ENCODE measurements at regions not wholly inside any gene's neighbourhood (a gene's known extent, or its start where the extent isn't known, plus 50 kb on each side); places are given as distances from the start of the nearest gene placed in this dataset.

- Histone ChIP-seq H3K4me3 (ENCODE audit: low read length) (no peak overlapping the region), H3K9me2 (ENCODE audit: insufficient read depth, low read length) (no peaks in the 10 kb centered on the region)
- TF ChIP-seq TAF1 (IDR thresholded peaks at IDR 0.05; ENCODE audit: low read depth) (no peak), REST (IDR thresholded peaks at IDR 0.05; ENCODE audit: borderline replicate concordance) (no peak), EZH2 (IDR thresholded peaks at IDR 0.05; ENCODE audit: borderline replicate concordance, insufficient read depth, low read length, poor library complexity, severe bottlenecking) (no peak), MXI1 (conservative IDR thresholded peaks at IDR 0.05; ENCODE audit: poor library complexity, severe bottlenecking) (no peak), POLR2AphosphoS5 (IDR thresholded peaks at IDR 0.05) (no peak), RAD21 (conservative IDR thresholded peaks at IDR 0.05) (no peak), EP300 (conservative IDR thresholded peaks at IDR 0.05; ENCODE audit: poor library complexity, severe bottlenecking) (no peak), SMC3 (conservative IDR thresholded peaks at IDR 0.05; ENCODE audit: poor library complexity) (no peak)
- TF ChIP-seq, protein P1, sequence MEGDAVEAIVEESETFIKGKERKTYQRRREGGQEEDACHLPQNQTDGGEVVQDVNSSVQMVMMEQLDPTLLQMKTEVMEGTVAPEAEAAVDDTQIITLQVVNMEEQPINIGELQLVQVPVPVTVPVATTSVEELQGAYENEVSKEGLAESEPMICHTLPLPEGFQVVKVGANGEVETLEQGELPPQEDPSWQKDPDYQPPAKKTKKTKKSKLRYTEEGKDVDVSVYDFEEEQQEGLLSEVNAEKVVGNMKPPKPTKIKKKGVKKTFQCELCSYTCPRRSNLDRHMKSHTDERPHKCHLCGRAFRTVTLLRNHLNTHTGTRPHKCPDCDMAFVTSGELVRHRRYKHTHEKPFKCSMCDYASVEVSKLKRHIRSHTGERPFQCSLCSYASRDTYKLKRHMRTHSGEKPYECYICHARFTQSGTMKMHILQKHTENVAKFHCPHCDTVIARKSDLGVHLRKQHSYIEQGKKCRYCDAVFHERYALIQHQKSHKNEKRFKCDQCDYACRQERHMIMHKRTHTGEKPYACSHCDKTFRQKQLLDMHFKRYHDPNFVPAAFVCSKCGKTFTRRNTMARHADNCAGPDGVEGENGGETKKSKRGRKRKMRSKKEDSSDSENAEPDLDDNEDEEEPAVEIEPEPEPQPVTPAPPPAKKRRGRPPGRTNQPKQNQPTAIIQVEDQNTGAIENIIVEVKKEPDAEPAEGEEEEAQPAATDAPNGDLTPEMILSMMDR (IDR thresholded peaks at IDR 0.05; ENCODE audit: poor library complexity, severe bottlenecking), result no peak
Observed at GRCh38 chr13:58926858-58927257, 1236.9 kb downstream of the DIAPH3 start.

GRCh38 chr13:58933475-58933874, 1230.3 kb downstream of the DIAPH3 start:
- Histone ChIP-seq H3K4me2 (ENCODE audit: low read length) (no peak overlapping the region), H3K9me3 (ENCODE audit: low read length) (no peaks in the 10 kb centered on the region), H3K27me3 (ENCODE audit: insufficient read depth, low read depth, low read length) (no peaks in the 10 kb centered on the region), H3K9me2 (ENCODE audit: insufficient read depth, low read length) (no peaks in the 10 kb centered on the region), H2AFZ (ENCODE audit: low read depth, low read length) (no peak overlapping the region), H3F3A (ENCODE audit: insufficient read depth, low read length, poor library complexity, severe bottlenecking) (no peaks in the 10 kb centered on the region), H4K20me1 (ENCODE audit: insufficient read depth) (no peaks in the 10 kb centered on the region), H3K79me2 (replicated peaks; ENCODE audit: insufficient read depth, low read length) (no peaks in the 10 kb centered on the region), H3K4me3 (ENCODE audit: low read length) (no peak overlapping the region), H3K9ac (ENCODE audit: low read length) (no peak overlapping the region), H3K27ac (ENCODE audit: low read length) (no peak overlapping the region), H3K36me3 (ENCODE audit: insufficient read depth, low read length) (no peaks in the 10 kb centered on the region)
- no peak for TF ChIP-seq POLR2AphosphoS5 (IDR thresholded peaks at IDR 0.05)

More at GRCh38 chr13:58926858-58927257, 1236.9 kb downstream of the DIAPH3 start:
- H2AFZ ChIP-seq (ENCODE audit: low read depth, low read length), result no peak overlapping the region
- H4K20me1 ChIP-seq (ENCODE audit: insufficient read depth), result no peaks in the 10 kb centered on the region
- H3F3A ChIP-seq (ENCODE audit: insufficient read depth, low read length, poor library complexity, severe bottlenecking), result no peaks in the 10 kb centered on the region
- H3K36me3 ChIP-seq (ENCODE audit: insufficient read depth, low read length), result no peaks in the 10 kb centered on the region
- H3K4me2 ChIP-seq (ENCODE audit: low read length), result no peak overlapping the region
- H3K79me2 ChIP-seq (replicated peaks; ENCODE audit: insufficient read depth, low read length), result no peaks in the 10 kb centered on the region
- H3K27me3 ChIP-seq (ENCODE audit: insufficient read depth, low read depth, low read length), result no peaks in the 10 kb centered on the region
- no peak overlapping the region for H3K27ac ChIP-seq (ENCODE audit: low read length)
- H3K9me3 ChIP-seq (ENCODE audit: low read length), result no peaks in the 10 kb centered on the region
- no peak overlapping the region for H3K9ac ChIP-seq (ENCODE audit: low read length)

DNA sequence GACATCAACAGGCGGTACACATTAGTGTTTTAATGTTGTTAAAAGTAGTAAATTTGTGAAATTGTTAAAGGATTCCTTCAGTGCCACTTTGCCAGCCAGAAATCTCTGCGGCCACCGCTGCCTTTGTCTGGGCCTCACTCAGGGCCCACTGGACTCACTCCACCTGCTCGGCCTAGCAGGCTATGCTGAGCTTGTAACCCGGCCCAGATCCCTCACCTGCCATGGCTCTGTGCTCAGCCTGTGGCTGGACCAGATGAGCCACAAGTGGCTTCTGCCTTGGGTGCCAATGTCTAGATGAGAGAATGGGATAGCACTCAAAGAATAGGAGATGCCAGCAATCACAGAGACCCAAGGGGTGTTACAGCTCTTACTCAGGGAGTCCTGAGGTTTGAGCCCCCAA, 1228.0 kb downstream of the DIAPH3 start:
- TF ChIP-seq POLR2AphosphoS5 (IDR thresholded peaks at IDR 0.05) (no peak), MXI1 (conservative IDR thresholded peaks at IDR 0.05; ENCODE audit: poor library complexity, severe bottlenecking) (no peak), EP300 (conservative IDR thresholded peaks at IDR 0.05; ENCODE audit: poor library complexity, severe bottlenecking) (no peak), REST (IDR thresholded peaks at IDR 0.05; ENCODE audit: borderline replicate concordance) (no peak)
- no peak overlapping the region for H3K27ac ChIP-seq (ENCODE audit: low read length)
- H2AFZ ChIP-seq (ENCODE audit: low read depth, low read length), result no peak overlapping the region
- no peaks in the 10 kb centered on the region for H3K9me2 ChIP-seq (ENCODE audit: insufficient read depth, low read length)
- no peaks in the 10 kb centered on the region for H3K36me3 ChIP-seq (ENCODE audit: insufficient read depth, low read length)
- H3F3A ChIP-seq (ENCODE audit: insufficient read depth, low read length, poor library complexity, severe bottlenecking), result no peaks in the 10 kb centered on the region
- H3K79me2 ChIP-seq (replicated peaks; ENCODE audit: insufficient read depth, low read length), result no peaks in the 10 kb centered on the region
- H3K9me3 ChIP-seq (ENCODE audit: low read length), result no peaks in the 10 kb centered on the region
- H3K27me3 ChIP-seq (ENCODE audit: insufficient read depth, low read depth, low read length), result no peaks in the 10 kb centered on the region
- no peak overlapping the region for H3K9ac ChIP-seq (ENCODE audit: low read length)
- no peak overlapping the region for H3K4me3 ChIP-seq (ENCODE audit: low read length)
- no peak overlapping the region for H3K4me2 ChIP-seq (ENCODE audit: low read length)
- no peaks in the 10 kb centered on the region for H4K20me1 ChIP-seq (ENCODE audit: insufficient read depth)
